Gastrocnemius medialis (tissue), 4 donors: ENCODE measurements at regions not wholly inside any gene's neighbourhood (a gene's known extent, or its start where the extent isn't known, plus 50 kb on each side); places are given as distances from the start of the nearest gene placed in this dataset.

Experiments used
- ATAC-seq, 2 donors: fragments of 150-250 bp; one replicate each; pipeline ENCODE4 v1.9.1; 2016
- DNase-seq, 2 donors: peaks; one replicate each; pipeline ENCODE4 v3.0.0-alpha.2; 2019
- H3K27ac ChIP-seq, 4 donors: fragments of 200-600 bp; sonication (generic); 1 replicate in 1 of 4; 2 replicates in 3 of 4; pipeline ENCODE4 v1.5.1; 2016 to 2018; ENCODE audit warnings: mild to moderate bottlenecking in 2 of 4, moderate library complexity in 1 of 4
- H3K27me3 ChIP-seq, 3 donors: fragments of 200-600 bp; sonication (generic) in 2 of 3; 1 replicate in 1 of 3; 2 replicates in 2 of 3; pipeline versions ENCODE4 v1.5.1 to v1.6.0; 2016 to 2019; ENCODE audit warnings: mild to moderate bottlenecking in 1 of 3, moderate library complexity in 1 of 3
- H3K36me3 ChIP-seq, 2 donors: fragments of 200-600 bp; sonication (generic) in 1 of 2; one replicate each; pipeline ENCODE4 v1.5.1; 2017 to 2018
- H3K4me1 ChIP-seq, 2 donors: fragments of 200-600 bp; sonication (generic) in 1 of 2; one replicate each; pipeline ENCODE4 v1.5.1; 2016 to 2017; ENCODE audit warnings: mild to moderate bottlenecking in 2 of 2
- H3K4me3 ChIP-seq, 4 donors: fragments of 200-600 bp; sonication (generic) in 3 of 4; 1 replicate in 1 of 4; 2 replicates in 3 of 4; pipeline ENCODE4 v1.5.1; 2016 to 2019; ENCODE audit warnings: mild to moderate bottlenecking in 2 of 4
- H3K9me3 ChIP-seq, 3 donors: fragments of 200-600 bp; sonication (generic) in 2 of 3; 1 replicate in 1 of 3; 2 replicates in 2 of 3; pipeline ENCODE4 v1.5.1; 2016 to 2019
- CTCF ChIP-seq, 5 experiments: fragments of 450-650 bp in 3 of 5; fragments of 200-600 bp in 2 of 5; sonication (generic) in 2 of 5; IDR thresholded peaks in 4 of 5; conservative IDR thresholded peaks in 1 of 5; 1 replicate in 4 of 5; 2 replicates in 1 of 5; pipeline ENCODE4 v1.5.1; 2016 to 2019; ENCODE audit warnings: antibody characterized with exemption in 5 of 5, mild to moderate bottlenecking in 3 of 5, moderate library complexity in 3 of 5
- POLR2A ChIP-seq, 2 donors: fragments of 450-650 bp; IDR thresholded peaks; one replicate each; pipeline ENCODE4 v1.6.1; 2017; ENCODE audit warnings: antibody characterized with exemption in 2 of 2, mild to moderate bottlenecking in 2 of 2, moderate library complexity in 2 of 2
- in situ Hi-C, 4 donors: fragments of 200-750 bp; cut with MboI; loops; one replicate each; pipeline versions ENCODE4 v1.15.0 to v1.8.0; 2017; ENCODE audit warnings: low sequenced_read_pairs in 4 of 4
- intact Hi-C: fragments of 100-400 bp; cut with DNase I; formaldehyde crosslinking; loops from one replicate; pipeline ENCODE4 v1.15.1; 2023; ENCODE audit warnings: low total_unique reads

- in situ Hi-C loops (no loop called here), intact Hi-C loops (no loop called here)
- Histone ChIP-seq H3K4me3 (no peak overlapping the region), H3K9me3 (no peaks in the 10 kb centered on the region), H3K27me3 (no peaks in the 10 kb centered on the region), H3K27ac (no peak overlapping the region), H3K4me1 (peaks cover 16 to 17% of the 10 kb centered on the region in 2 donors), H3K36me3 (no peaks in the 10 kb centered on the region)
- ATAC-seq (no peak), DNase-seq (no peak)
- TF ChIP-seq POLR2A (IDR thresholded peaks at IDR 0.05) = no peak
- TF ChIP-seq CTCF (IDR thresholded peaks at IDR 0.05 in 4 of 5, conservative IDR thresholded peaks at IDR 0.05 in 1 of 5) = no peak
Measured at GRCh38 chr2:18432999-18433398, 127.5 kb downstream of the RDH14 start.

- Histone ChIP-seq H3K36me3 (no peaks in the 10 kb centered on the region), H3K27me3 (no peaks in the 10 kb centered on the region), H3K9me3 (no peaks in the 10 kb centered on the region), H3K4me1 (peaks cover 7 to 8% of the 10 kb centered on the region in 2 donors), H3K4me3 (no peak overlapping the region), H3K27ac (no peak overlapping the region)
- intact Hi-C loops = no loop called here
- TF ChIP-seq CTCF (IDR thresholded peaks at IDR 0.05 in 4 of 5, conservative IDR thresholded peaks at IDR 0.05 in 1 of 5) (no peak), POLR2A (IDR thresholded peaks at IDR 0.05) (no peak)
- in situ Hi-C loops = no loop called here
- ATAC-seq = no peak
- DNase-seq = no peak
Measured at GRCh38 chr2:18430996-18431748, 129.3 kb downstream of the RDH14 start.

GRCh38 chr2:18428516-18428915 lies 131.9 kb downstream of the RDH14 start:
- DNase-seq (no peak), ATAC-seq (no peak)
- Histone ChIP-seq H3K9me3 (no peaks in the 10 kb centered on the region), H3K27ac (no peak overlapping the region), H3K4me3 (no peak overlapping the region), H3K36me3 (no peaks in the 10 kb centered on the region), H3K27me3 (no peaks in the 10 kb centered on the region), H3K4me1 (no peaks in the 10 kb centered on the region)
- in situ Hi-C loops = no loop called here
- intact Hi-C loops = no loop called here
- TF ChIP-seq POLR2A (IDR thresholded peaks at IDR 0.05) (no peak), CTCF (IDR thresholded peaks at IDR 0.05 in 4 of 5, conservative IDR thresholded peaks at IDR 0.05 in 1 of 5) (no peak)

DNA sequence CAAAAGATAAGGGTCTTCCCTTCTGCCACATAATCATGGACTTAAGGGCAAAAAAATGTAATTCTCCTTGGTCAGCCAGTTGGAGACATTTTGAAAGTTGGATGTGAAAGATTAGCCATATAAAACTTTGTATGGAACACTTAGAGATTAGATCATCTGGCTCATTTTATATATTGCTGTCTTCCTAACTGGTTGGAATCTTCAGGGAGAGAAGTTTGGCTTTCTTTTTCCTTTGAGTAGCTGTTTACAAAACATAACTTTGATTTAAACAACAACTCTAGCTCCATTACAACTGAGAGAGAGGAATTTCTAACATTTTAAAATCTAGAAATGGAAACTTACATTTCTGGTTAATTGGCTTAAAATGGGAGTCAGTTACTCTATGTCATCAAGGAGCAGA lies 132.7 kb downstream of the RDH14 start:
- in situ Hi-C loops (no loop called here), intact Hi-C loops (no loop called here)
- Histone ChIP-seq H3K36me3 (no peaks in the 10 kb centered on the region), H3K27me3 (no peaks in the 10 kb centered on the region), H3K9me3 (no peaks in the 10 kb centered on the region), H3K27ac (no peak overlapping the region), H3K4me1 (no peaks in the 10 kb centered on the region), H3K4me3 (no peak overlapping the region)
- ATAC-seq (no peak), DNase-seq (no peak)
- TF ChIP-seq POLR2A (IDR thresholded peaks at IDR 0.05) (no peak), CTCF (IDR thresholded peaks at IDR 0.05 in 4 of 5, conservative IDR thresholded peaks at IDR 0.05 in 1 of 5) (no peak)

DNA sequence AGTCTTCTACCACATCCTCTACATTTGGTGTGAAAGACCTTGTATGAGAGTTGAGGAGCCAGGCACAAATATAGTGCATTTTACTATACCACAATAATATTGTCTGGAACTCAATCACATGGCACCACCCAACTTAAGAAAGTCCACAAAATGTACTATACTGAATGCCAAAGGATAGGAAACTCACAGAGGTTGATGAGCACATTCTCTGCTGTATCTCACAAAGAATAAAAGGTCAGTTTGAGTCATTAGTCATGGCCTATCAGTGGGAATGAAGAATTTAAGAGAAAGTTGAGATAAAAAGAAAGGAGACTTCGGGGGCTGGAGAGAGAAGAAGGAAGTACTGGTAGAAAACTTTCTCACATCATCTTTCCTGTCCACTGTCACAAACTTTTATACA lies 134.3 kb downstream of the RDH14 start:
- H3K9me3 ChIP-seq = no peaks in the 10 kb centered on the region
- TF ChIP-seq POLR2A (IDR thresholded peaks at IDR 0.05) (no peak), CTCF (IDR thresholded peaks at IDR 0.05 in 4 of 5, conservative IDR thresholded peaks at IDR 0.05 in 1 of 5) (no peak)
- intact Hi-C loops = no loop called here
- ATAC-seq = no peak
- no peak overlapping the region for H3K27ac ChIP-seq
- no peaks in the 10 kb centered on the region for H3K36me3 ChIP-seq
- no peak overlapping the region for H3K4me3 ChIP-seq
- DNase-seq = no peak
- in situ Hi-C loops = no loop called here
- peaks cover 0 to 6% of the 10 kb centered on the region in 2 donors for H3K4me1 ChIP-seq
- no peaks in the 10 kb centered on the region for H3K27me3 ChIP-seq
